ENCODE measurements at regions not wholly inside any gene's neighbourhood (a gene's known extent, or its start where the extent isn't known, plus 50 kb on each side); places are given as distances from the start of the nearest gene placed in this dataset.
"Not testable (repeated sequence)": the region's sequence is repeated elsewhere in the genome, so short reads cannot be mapped to it uniquely, and the experiment has no call there.

DNA sequence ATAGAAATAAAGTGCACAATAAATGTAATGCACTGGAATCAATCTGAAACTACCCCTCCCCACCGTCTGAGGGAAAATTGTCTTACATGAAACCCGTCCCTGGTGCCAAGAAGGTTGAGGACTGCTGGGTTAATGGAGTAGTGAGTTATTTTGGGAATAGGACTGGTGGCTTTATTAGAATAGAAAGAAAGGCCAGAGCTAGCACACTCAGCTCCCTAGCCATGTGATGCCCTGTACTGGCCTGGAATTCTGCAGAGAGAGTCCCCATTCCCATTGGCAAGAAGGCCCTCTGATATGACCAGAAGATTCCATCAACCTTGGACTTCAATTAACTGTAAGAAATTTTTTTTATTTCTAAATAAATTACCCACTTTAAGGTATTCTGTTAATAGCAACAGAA is 393.5 kb upstream of the PCDH9 start:
- no peak for DNase-seq

DNA sequence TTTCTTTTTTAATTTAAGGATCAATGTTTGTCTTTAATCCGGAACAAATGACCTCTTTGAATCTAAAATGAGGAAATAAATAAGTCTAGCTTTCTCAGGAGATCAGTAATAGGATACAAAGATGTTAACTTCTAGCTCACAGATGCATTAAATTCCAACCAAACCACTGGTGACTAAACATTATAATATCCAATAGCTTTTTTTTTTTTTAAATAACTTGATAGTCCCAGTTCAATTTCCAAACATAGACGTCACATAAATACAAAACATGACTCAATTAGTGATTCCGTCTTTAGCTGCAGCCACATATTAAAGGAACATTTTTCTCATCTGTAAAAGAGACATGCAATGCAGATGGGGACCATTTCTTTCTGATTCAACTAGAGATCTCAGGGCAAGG is 390.5 kb upstream of the PCDH9 start:
- no peak for DNase-seq

DNA sequence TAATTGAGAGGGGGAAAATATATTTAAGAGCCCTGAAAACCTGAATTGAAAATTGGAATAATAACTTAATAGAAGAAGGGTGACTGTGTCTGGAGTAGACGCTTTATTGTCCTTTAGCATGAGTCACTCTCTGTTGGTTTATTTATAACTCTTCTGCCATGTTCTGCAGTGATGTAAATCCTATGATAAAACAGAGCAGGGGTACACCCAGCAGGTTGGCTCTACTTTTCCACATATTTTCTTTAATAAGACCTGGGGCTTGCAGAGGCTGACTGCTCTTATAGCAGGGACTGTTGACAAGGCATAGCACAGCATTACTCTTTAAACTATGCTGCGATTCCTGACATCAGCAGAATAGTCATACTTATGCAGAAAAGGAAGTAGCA is 389.9 kb upstream of the PCDH9 start:
- no peak for DNase-seq

DNA sequence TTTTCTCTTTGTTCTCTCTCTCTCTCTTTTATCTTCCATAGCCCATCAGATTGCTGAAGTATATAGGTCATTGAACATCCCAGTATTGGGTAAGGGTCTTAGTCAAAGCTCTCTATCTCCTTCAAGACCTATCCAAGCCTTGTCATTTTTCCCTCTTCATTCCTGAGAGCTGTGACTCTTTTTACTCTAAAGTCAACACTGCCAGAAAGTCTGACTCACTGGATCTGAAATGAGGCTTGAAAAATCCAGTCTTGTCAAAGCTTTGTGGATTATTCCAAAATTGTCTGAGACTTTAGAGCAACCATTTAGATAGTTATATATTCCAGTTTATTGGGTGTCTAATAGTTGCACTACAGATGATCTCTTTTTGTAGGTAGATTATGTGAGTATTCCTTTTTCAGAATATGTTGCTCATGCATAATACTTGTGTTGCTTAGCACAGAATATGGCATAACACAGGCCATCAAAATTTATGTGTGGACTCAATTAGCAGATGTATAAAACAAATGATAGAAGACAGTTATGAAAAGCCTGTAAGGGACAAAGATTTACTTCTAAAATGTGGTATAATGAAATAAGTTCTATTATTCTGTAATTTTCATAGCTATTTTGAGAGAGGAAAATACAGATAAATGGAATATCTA is 389.3 kb upstream of the PCDH9 start:
- no peak for DNase-seq

DNA sequence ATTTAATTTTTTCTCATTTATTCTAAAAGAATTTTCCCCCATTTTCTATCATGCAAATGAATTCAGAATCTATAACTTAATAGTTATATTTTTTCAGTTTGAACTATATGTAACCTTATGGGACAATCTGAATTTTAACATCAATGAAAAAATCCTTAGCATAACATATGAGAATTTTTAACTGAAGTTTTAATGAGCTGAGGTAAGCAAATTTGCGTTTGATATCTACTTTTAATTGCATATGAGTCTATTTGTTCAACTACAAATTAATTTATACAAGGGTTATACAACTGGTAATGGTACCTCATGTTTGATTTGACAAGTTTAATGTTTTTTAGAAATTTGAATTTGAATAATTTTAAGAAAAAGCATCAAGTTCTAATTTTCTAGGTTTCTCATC is 384.4 kb upstream of the PCDH9 start:
- DNase-seq, result no peak

DNA sequence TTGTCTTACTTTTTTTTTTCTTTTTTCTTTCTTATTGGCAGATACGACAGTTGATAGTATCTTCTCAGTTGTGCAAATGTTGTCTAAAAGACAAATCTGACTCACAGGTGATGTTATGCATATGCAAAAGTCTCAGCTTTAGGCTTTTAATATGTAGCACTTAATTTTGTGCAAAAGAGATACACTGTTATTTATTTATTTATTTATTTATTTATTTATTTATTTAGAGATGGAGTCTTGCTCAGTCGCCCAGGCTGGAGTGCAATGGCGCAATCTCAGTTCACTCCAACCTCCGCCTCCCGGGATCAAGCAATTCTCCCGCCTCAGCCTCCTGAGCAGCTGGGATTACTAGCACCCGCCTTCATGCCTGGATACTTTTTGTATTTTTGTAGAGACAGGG is 383.9 kb upstream of the PCDH9 start:
- DNase-seq, result no peak

DNA sequence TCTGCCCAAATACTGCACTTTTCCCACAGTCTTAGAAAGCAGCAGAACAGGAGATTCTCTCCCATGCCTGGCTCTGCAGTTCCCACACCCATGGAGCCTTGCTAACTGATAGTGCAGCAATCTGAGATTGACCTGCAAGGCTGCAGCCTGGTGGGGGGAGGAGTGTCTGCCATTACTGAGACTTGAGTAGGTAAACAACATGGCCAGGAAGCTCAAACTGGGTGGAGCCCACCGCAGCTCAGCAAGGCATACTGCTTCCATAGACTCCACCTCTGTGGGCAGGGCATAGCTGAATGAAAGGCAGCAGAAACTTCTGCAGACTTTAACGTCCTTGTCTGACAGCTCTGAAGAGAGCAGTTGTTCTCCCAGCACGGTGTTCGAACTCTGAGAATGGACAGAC is 358.5 kb upstream of the PCDH9 start:
- DNase-seq, result no peak

DNA sequence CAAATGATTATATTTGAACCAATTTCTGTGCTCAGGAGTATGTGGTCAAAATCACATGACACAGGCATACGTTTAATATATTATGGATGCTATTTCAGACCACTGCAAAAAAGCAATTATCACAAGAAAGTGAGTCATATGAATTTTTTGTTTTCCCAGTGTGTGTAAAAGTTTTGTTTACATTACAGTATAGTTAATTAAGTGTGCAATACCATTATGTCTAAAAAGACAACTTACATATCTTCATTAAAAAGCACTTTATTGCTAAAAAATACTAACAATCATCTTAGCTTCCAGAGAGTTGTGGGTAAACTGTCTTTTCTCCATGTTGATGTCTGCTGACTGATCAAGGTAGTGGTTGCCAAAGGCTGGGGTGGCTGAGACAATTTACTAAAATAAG is 347.2 kb upstream of the PCDH9 start:
- DNase-seq, result no peak

DNA sequence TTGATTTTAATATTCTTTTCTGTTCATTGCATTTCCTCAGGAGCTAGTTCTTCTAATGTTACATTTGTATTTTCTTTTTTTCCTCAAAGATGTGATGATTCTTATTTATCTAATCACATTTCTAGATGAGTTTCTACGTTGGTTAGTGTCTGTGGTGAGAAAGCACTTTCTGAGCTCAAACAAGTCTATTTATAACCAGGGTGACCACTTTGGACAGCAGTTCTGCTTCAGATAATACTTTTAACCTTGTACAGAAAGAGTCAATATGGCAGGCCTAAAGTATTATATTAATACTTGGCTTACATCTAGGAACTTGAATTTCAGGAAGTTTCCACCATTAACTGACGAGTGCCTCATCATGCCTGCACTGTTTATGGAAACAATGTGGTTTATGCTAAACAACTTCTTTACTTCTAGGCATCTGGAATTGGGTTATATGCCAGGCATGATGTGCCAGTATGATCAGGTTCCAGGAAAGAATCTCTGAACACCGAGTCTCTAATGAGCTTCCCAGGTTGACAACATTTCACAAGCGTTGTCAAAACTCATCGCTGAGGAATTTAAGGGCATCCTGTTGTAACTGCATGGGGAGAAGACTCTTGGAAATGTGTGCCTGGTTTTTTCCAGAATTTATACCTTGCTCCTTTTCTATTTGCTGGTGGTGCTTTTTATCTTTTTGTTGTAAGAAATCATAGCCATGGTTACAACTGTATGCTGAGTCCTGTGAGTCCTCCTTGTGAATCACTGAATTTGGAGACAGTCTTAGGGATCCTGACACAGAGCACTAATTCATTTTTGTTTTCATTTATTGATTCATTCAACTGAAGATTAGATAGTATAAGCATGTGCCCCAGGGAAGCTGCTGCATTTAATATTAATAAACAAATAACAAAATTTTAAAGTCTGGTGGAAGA is 344.4 kb upstream of the PCDH9 start:
- no peak for DNase-seq

DNA sequence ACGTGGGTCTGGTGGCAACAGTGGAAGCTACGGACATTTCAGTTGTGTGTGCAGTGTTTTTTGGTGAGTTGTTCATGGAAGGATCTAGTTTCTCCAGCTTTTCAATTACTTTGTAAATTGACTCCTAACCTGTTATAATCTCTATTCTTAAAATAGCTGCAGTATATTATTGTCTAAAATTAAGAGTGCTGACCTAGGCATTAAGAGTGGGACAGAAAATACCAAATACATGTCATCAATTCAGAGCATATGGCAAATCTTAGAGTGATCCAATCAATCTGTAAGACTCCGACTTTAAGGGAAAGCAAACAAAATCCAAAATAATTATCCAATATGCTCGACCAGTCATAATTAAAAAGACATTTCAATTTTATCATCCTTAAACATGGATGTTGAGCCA is 338.1 kb upstream of the PCDH9 start:
- no peak for DNase-seq

DNA sequence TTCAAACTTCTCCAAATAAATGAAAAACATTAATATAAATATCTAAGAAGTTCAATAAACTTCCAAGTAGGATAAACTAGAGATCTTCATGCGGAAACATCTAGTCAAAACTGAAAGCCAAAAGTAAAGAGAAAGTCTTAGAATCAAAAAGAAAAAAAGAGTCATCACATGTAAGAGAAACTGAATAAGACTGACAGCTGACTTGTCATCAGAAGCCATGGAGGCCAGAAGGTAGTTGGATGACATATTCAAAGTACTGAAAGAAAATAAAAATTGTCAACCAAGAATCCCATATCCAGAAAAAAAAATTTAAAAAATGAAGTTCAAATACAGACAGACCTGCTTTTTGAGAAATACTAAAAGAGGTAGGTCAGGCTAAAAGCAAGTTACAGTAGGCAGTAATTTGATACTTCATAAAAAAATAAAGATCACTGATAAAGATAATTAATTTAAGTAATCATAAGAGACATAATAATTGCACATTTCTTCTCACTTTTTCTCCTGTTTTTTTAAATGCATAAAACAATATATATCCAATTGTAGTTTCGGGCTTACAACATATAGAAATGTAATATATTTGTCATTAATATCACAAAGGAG is 327.6 kb upstream of the PCDH9 start:
- DNase-seq, result no peak

DNA sequence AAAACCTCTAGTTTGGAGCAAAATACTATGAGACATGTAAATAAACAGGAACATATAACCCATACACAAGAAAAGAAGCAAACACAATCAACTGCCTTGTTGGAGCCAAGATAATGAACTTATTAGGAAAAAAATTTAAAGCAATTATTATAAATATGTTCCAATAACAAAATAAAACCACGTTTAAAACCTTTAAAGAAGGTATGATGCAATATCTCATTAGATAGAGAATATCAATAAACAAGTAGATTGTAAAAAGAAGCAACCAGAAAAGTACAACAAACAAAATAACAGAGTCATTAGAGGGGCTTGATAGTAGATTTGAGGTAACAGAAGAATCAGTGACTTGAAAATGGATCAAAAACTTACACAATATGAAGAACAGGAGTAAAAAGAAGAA is 327.0 kb upstream of the PCDH9 start:
- no peak for DNase-seq

DNA sequence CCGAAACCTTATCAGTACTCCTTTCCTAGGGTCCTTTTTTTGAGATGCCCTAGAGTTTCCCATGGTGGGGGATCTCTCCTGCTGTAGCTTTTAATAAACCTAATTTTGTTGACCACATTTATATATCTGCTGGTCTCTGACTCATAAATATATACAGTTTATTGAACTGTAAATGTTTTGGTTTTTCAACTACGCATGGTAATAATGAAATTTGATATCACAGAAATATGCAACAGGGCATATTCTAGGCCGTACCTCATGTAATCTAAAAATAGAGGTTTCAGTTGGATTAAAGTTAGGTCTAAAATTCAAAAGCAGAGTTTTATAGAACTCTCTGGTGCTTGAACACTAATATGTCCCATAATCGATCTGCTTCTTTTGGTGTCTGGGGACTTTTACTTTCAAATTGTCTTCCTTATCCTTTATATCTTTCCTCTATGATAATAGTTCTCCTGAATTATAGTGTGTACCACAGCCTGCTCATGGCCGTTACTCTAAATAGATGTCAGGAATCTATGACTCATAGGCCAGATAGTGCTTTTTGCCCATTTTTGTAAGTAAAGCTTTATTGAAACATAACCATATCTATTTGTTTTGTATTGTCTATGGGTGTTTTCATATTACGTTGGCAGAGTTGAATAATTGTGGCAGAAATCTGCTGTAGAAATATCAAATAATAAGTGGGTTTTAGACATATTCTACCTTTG is 324.8 kb upstream of the PCDH9 start:
- DNase-seq, result no peak

DNA sequence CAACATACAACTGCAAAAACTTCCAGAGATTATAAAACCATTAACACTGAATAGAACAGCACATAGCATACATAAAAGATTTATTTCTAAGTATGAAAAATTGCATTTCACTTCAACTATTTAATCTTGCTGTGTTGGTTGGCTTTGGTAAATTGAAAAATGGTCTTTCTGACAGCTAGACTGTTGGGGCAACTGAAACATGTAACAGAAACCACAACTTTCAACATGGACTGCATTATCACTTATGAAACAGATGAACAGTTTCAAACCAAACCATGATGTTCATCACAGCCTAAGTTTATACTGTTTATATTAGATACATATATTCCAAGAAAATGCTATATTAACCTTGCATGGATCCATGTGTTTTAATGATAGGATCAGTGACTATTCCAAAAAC is 324.1 kb upstream of the PCDH9 start:
- DNase-seq, result no peak

DNA sequence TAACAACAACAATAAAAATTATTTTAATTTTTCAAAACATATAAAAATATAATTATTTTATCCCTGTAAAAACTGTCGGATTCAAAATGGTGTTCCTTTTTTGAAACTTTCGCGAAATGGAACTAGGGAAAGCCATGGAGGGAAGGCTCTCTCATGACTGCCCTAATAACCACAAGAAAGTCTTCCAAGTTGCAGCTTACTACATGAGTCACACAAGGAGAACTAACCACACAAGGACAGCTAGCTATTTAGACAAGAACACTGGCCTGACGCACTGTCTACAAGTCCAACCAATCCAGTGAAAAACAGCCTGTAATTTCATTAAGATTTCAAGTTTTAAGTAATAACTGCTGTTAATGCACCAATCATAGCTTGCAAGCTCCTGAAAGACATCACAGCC is 319.2 kb upstream of the PCDH9 start:
- no peak for DNase-seq

DNA sequence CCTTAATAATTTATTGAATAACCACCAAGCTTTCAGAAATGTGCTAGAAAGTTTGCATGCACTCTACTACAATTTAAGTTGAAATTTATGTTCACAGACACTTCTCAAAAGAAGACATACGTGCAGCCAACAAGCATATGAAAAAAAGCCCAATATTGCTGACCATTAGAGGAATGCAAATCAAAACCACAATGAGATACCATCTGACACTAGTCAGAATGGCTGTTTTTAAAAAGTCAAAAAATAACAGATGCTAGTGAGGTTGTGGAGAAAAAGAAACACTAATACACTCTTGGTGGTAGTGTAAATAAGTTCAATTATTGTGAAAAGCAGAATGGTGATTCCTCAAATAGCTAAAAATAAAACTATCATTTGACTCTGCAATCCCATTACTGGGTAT is 308.8 kb upstream of the PCDH9 start:
- DNase-seq, result no peak

DNA sequence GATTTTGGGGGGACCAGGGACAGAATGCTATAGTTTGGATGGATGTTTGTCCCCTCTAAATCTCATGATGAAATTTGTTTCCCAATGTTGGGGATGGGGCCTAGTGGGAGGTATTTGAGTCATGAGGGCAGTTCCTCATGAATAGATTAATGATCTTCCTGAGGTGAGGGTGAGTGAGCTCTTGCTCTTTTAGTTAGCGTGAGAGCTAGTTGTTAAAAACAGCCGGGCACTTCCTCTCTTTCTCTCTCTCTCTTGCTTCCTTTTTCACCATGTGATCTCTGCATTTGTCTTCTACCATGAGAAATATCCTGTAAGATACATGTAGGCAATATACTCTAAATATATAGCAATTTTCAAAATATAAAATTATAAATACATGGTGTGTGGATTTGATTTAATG is 290.8 kb upstream of the PCDH9 start:
- DNase-seq, result no peak

DNA sequence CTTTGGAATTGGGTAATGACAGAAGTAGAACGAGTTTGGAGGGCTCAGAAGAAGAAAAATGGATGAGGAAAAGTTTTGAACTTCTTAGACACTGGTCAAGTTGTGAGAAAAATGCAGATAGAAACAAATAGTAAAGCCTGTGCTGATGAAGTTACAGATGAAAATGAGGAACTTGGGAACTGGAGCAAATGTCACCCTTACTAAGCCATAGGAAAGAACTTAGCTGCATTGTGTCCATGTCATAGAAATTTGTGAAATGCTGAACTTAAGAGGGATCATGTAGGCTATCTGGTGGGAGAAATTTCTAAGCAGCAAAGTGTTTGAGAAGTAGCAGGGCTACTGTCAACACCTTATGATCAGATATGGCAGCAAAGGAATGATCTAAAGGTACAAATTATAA is 289.2 kb upstream of the PCDH9 start:
- DNase-seq, result no peak

DNA sequence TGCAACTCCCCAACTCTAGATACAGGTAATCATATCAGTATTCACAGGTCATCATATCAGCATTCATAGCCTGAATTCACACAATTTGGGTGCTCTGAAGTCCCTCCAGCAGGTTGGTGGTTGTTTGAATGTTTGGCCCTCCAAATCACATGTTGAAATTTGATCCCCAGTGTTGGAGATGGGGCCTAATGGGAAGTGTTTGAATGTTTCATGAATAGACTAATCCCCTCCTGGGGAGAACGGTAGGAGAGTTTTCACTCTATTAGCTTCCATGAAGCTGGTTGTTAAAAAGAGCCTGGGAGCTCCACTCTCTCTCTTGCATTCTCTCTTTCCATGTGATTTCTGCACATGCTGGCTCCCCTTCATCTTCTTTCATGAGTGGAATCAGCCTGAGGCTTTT is 288.6 kb upstream of the PCDH9 start:
- DNase-seq, result peak in 2 of 3 experiments; percentile 19 to 67

DNA sequence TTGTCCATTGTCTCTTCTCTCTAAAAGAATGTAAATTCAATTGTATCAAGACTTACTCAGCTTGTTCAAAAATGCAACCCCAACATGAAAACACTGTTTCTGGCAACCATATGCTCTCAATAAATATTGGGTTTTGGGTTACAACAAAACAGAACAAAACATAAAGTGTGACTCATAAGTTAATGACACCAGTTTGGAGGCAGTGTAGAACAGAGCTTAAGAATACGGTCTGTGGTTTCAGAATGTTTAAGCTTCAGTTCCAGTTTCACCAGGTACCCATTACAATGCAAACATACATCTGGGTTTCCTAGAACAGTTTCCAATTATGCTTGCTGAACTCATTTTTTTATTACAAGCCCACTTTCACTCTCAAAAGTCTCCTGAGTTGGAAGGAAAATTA is 285.8 kb upstream of the PCDH9 start:
- DNase-seq, result peak in 1 of 3 experiments; percentile 32

DNA sequence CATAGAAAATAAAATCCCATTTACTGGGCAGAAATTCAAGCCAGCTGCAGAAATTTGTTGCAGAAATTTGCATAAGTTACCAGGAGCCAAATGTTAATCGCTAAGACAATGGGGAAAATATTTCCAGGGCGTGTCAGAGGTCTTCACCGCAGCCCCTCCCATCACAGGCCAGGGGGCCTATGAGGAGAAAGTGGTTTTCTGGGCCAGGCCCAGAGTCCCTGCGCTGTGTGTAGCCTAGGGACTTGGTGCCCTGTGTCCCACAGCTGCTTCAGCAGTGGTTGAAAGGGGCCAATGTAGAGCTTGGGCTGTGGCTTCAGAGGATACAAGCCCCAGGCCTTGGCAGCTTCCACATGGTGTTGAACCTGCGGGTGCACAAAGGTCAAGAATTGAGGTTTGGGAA is 278.9 kb upstream of the PCDH9 start:
- no peak for DNase-seq

DNA sequence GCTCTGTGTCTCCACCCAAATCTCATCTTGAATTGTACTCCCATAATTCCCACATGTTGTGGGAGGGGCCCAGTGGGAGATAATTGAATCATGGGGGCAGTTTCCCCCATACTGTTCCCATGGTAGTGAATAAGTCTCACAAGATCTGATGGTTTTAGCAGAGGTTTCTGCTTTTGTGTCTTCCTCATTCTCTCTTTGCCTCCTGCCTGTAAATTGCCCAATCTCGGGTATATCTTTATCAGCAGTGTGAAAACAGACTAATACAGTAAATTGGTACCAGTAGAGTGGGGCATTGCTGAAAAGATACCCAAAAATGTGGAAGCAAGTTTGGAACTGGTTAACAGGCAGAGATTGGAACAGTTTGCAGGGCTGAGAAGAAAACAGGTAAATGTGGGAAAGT is 278.1 kb upstream of the PCDH9 start:
- not testable (repeated sequence) for DNase-seq

DNA sequence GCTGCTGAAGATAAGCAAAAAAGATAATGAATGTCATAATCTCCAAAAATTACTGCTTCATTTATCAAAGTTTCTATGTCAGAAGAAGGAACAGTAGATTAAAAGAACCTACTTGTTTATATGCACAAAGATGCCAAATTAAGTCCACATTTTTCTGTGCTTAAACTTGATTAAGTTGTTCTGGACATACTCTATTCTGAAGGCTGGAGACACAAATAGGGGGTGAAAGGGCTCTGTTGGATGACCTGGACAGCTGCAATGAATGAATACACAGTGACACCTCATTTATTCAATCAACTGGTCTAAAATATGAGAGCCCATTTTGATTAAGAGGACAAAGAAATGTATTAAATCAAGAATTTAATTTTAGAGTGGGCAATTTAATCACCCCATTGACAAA is 276.3 kb upstream of the PCDH9 start:
- no peak for DNase-seq

DNA sequence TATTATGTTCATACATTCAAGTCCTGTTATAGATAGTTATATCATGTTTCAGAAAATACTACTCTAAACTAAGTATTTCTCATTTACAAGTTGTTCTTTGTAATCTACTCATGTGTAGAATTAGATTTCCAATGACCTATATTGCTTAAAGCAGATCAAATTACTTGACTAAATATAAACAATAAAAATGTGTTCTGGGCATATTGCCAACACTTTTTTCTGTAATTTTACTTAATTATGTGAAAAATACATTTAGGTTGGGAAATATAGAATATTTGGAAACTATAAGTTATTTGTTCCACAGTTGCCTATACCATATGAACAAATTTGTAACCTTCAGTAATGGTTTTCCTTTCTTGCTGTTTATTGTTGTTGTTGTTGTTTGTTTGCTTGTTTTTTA is 275.2 kb upstream of the PCDH9 start:
- no peak for DNase-seq
